ENCODE measurements at regions not wholly inside any gene's neighbourhood (a gene's known extent, or its start where the extent isn't known, plus 50 kb on each side); places are given as distances from the start of the nearest gene placed in this dataset.

DNA sequence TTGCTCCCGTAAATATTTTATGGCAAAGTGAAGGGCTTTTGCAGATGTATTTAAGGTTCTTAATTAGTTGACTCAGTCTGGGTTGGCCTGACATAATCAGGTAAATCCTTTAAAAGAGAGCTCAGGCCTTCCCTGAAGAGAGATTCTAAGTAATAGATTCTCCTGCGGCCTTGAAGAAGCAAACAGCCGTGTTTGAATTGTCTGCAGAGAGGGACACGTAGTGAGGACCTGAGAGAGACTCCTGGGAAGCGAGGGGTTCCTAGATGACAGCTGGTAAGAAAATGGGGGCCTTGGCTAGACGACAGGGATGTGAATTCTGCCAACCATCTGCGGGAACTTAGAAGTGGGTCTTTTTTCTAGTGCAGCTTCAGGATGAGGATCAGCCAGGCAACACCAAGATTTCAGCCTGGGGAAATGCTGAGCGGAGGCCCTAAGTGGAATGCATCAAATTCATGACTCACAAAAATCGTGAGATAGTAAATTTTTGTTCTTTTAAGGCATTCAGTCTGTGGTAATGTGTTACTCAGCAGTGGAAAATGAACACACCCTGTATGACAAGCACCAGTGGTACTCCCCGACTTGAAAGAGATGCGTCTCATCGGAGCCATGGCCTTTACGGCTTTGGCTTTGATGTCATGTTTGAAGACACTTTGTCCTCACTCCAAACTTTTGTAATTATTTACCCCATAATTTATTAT, 62.1 kb upstream of the SMIM21 start:
- no peak for TF ChIP-seq CTCF (IDR thresholded peaks at IDR 0.05)

DNA sequence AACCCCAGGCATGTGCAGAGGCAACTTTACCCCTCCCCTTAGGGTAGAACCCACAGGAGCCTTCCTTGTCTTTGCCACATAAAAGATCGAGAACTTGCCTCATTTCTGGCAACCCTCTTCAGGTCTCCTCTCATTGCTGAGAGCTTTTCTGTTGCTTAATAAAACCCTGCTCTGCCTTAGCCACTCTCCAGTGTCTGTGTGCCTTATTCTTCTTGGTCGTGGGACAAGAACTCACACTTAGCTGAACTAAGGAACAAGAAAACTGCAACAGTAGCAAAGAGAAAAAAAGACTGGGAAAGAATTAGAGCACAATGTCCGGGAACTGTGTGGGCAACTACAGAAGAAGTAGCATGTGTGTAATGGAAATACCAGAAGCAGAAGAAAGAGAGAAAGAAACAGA, 56.2 kb upstream of the SMIM21 start:
- no peak for TF ChIP-seq CTCF (IDR thresholded peaks at IDR 0.05)

GRCh38 chr18:75482880-75483279, 55.4 kb upstream of the SMIM21 start:
- TF ChIP-seq CTCF (IDR thresholded peaks at IDR 0.05), result no peak

DNA sequence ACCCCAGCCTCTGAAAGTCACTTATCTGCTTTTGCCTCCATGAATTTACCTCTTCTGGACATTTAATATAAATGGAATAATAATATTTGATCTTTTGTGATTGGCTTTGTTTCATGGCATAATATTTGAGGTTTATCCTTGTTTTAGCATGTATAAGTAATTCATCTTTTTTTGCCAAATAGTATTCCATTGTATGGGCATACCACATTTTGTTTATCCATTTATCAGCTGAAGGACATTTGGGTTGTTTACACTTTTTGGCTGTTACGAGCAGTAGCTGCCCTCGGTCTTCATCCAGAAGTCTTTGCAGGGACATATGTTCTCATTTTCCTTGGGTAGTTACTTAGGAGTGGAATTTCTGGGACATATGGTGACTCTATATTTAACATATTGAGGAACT, 53.0 kb upstream of the SMIM21 start:
- no peak for TF ChIP-seq CTCF (IDR thresholded peaks at IDR 0.05)

DNA sequence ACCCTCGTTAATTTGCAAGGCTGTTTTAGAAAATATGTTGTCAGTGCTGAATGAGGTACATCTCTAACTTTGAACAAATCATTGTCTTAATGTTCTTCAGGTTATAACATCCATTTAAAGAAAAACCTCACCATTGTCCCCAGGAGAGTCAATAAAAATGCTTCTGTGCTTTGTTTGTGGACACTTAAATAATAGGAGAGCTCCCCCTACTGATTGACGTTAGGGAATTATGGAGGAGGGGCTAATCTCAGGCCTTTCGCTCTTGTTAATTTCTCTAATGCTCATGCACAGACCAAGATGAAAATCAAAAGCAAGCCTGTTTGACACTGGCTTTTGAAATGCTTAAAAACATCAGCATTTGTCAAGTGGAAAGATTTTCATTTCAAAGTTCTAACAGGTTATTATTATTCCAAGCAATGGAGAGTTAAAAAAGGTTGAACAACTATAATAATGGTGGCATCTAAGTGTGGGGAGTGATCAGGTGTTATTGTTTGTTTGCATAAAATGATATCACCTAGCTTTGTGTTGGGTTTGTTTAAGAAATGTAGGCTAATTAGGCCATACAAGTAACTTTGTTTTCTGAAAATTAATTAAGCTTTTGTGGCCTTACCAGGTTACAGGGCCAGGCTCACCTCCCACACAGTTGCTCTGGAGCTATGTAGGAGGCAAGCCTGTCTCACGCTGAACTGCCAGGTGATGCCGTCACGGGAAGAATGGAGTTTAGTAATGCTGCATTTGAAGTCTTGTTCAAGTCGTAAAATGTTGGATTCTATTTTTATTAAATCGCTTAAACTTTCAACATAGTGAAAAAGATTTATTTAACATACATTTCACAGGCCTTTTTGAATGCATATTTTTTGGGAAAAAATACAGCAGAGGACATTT, 51.7 kb upstream of the SMIM21 start:
- TF ChIP-seq CTCF (IDR thresholded peaks at IDR 0.05), result peak; percentile 73

DNA sequence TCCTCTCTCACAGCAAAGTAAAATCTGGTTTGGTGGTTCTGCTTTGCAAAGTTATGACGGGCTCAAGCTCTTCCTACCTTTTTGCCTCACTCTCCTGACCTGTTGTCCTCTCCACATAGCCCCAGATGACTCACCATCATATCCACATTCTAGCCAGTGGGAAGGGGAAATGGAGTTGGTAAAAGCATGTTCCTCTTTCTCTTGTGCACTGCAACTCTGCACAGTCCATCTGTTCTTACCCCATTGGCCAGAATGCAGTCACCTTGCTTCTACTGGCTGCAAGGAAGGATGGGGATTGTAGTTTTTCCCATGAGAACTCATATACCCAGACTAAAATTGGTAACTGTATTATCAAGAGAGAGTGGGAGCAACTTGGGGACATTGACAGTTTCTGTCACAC, 50.4 kb upstream of the SMIM21 start:
- TF ChIP-seq CTCF (IDR thresholded peaks at IDR 0.05), result no peak

Data from LNCAP (cell line).